NCI-H345 treated with DMSO at 0.1 percent for 48 hours (cell line): ENCODE measurements at regions not wholly inside any gene's neighbourhood (a gene's known extent, or its start where the extent isn't known, plus 50 kb on each side); places are given as distances from the start of the nearest gene placed in this dataset.

Experiments used
- DNase-seq: peaks from one replicate; lab custom pipeline; 2025; ENCODE audit not compliant: unreplicated experiment; lab: John Stamatoyannopoulos, UW

- no peak for DNase-seq
These were observed 136.8 kb downstream of the OLIG3 start for GRCh38 chr6:137357263-137357947.

DNA sequence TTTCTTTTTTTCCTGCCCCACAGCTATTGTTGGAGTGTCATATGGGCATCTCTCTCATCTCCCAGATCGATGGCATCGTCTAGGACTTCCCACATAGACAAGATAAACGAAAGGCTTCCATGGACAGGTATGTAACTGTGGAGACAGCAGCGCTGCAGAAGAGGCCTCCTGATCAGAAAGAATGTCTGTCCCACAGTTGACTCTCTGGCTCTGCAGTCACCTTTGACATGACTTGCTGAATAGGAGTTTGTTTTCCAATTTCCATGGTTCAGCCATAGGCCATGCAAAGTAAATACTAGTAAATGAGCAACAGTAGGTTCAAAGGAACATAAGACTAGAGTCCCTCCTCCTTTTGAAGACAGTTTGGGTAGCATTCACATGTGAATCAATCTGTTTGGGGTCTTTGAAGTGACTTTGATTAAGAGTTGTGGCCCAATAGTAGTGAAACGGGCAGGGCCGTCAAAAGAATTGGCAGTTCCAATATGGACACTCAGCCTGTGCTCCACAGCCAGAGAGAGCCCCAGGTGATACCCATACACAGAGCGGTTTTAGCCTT lies 134.7 kb upstream of the IFNGR1 start:
- no peak for DNase-seq

DNA sequence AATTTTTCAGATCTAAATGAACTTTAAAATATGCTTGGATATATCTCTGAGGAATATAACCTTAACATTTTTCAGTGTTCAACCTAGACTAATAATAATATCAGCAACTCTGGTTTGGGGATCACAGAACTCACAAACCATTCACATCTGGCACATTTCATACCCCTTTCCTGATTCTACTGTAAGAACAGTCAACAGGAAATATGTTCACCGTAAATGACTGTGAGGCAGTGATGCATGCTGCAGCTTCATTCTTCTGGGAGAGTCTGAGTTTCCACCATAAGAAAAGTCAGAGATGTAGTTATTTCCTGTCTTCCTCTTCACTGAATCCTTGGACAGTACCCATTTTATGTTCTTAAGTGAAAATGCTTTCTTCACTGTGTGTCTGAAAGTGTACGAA lies 134.2 kb upstream of the IFNGR1 start:
- no peak for DNase-seq

- DNase-seq: no peak
These were observed 133.7 kb upstream of the IFNGR1 start for GRCh38 chr6:137352859-137353258.

DNA sequence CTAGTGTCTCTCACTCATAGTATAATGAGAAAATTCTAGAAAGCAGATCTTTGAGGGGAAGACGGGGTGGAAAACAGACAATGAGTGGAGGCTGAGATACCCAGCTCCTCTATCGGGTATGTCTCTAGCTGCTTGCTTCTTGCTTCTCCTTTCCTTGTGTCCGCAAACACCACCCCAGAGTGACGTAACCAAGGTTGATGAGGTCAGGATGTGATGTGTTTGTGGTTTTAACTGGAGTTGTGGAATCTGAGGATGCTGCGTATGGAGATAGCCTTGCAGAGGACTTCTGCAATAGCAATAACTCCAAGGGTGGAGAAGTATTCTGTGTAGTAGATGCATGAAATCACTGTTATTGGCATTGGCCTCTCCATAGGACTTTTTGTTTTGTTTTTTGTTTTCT lies 132.7 kb upstream of the IFNGR1 start:
- DNase-seq: no peak

- no peak for DNase-seq
These were observed 131.7 kb upstream of the IFNGR1 start for GRCh38 chr6:137350857-137351256.

DNA sequence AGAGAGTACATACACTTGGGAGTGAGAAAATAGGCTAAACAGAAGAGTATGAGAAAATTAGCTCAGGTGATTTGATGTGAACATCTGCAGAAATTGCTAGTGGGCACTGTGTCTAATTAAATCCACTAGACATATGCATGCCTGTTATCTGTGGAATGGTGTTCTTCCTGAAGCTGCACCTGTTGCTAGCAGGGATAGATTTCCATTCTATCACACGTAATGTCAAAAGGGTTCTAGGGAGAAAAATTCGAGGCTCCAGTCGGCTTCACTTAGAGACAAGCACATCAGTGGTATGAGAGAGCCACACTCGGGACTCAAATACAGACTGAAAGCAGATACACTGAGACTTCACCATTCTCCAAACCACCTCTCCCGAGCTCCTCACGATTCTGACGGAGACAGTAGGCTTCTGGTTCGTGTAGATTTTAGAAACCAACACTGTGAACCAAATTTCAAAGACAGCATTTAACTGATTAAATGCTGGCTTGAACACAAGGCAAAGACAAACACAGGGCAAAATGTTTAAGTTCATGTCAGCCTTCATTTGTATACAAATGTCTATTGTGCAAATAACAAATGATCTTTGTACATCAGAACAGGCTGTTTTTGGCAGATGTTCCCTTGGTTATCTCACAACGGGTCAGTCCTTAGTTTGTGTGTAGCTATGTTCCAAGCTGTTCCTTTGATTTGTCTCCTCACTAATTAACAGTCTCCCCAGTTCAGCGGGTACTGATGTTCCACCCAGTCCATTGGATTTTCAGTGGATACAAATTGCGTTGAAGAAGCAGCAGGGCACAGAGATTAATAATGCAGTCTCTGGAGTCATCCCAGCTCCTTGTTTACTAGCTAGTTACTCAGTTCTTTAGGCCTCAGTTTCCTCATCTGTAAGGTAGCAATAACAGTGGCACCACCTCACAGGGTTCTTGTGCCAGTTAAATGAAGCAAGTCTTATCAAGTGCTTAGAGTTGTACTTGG lies 131.0 kb upstream of the IFNGR1 start:
- DNase-seq: no peak

DNA sequence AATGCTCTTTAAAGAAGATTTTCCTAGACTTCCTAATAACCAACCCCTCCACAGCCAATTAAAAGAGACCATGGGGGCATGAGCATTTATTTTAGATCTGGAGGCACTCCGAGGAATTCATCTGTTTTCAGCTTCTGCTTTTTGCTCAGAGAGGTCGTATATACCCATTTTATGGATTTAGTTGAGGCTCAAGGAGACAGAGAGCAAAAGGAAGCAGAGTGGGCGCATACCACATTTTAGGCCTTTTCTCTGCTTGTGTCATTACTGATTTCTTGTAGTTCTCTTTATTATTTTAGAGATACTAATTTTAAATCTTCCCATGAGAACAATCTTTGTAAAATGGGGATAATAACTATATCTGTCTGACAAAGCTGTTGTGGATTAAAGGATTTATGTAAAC lies 129.6 kb upstream of the IFNGR1 start:
- no peak for DNase-seq

DNA sequence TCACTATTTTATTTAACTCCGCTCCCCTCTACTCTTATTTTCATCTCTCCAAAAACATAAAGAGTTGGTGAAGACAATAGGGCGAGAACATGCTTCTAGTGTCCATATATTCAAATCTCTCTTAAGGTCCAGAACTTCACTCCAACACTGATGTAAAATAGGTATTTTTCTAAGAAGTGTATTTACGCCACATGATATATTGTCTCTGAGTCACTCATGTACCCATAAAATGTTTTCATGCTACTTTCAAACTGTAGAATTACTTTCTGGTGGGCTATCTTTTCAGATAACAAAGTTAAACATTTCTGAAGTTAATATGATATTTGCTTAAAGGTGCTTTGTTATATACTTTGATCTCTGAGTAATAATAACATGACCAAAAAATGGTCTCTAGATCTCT lies 124.1 kb upstream of the IFNGR1 start:
- DNase-seq: no peak

- DNase-seq: no peak
These were observed 123.5 kb upstream of the IFNGR1 start for GRCh38 chr6:137342607-137343190.

DNA sequence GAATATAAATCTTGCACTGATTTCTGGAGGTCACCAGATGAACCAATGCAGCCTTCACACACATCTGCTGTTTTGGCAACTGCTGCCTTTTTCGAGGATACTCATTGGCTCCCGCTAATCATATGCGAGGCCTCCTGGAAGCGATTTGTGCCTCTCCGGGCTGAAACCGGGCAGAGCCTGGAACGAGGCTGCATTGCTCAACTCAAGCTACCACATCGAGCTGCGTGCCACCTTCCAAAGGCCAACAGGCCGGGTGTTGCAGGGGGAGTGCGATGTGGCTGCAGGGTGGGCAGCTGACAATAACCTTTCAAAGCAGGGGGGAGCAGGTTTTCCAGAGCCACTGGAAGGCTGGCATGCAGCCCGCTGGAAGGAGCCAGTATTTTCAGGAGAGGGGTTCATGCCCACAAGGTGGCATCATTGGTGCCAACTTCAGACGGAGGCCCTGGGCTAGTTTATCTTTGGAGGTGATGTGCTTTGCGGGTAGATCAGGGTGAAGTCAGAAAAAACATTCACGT lies 122.6 kb upstream of the IFNGR1 start:
- DNase-seq: peak; percentile 0

GRCh38 chr6:137339929-137340559 lies 120.9 kb upstream of the IFNGR1 start:
- no peak for DNase-seq

DNA sequence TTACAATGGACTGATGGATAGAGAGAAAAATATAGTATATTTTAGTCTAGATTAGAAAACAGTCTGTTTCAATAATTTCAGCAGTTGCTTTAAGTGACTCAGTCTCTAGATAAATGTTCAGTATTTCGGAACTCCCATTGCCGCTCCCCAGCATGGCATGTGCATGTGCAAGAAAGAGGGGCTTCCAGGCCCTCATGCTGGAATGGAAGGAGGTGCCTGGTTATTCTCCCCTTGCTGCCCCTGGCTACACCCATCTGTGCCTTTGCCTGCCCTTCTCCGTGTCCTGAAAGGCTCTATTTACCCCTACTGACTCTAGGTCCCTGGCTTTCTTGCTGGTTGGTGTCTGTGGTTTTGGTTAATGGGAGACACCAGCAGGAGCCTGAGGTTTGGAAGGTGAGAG lies 115.7 kb upstream of the IFNGR1 start:
- no peak for DNase-seq

DNA sequence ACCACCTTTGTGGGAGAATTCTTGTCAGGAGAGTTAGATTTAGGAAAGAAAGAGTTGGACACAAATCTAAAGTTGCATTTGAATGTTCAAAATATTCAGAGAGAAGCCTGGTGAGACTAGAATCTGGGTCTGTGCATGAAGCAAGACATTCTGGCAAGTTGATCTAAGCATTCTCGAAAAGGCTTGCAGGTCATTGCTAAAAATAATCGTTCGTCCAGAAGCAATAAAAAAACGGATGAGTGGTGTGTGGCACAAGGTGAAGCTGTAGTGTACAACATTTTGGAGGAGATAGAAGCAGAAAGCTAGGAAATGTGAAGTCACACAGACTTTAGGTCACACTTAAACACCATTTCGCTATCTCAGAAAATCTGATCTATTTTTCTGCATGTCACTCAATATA lies 114.9 kb upstream of the IFNGR1 start:
- no peak for DNase-seq

DNA sequence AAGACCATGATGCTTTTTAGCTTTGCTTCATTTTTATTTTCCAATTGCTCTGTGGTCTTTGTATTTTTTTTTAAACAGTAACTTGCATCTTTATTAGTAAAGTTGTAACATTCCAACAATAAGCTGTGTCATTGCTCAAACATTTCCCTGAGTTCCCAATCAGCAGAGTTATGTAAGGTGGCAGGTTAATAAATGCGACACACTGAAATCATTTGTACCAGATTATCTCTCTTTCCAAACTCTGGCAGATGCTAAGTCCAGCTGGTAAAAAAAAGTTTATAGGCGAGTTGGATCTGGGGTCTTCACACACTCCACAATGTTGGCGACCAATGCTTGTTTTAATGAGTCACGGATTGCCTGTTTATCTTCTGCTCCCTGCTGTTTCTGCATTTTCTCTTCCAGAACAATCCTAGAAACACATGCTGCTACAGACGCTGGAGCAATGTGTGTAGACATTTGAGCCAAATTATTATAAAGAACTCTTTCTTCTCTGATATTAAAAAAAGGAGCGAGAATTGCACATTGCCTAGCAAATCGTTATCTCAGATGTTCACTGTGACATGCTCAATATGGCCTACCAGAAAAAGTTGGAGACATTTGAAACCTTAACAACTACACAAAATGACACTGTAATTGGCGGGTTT lies 113.6 kb upstream of the IFNGR1 start:
- DNase-seq: no peak

GRCh38 chr6:137323860-137324259 lies 104.7 kb upstream of the IFNGR1 start:
- no peak for DNase-seq

- DNase-seq: no peak
These were observed 101.1 kb upstream of the IFNGR1 start for GRCh38 chr6:137320271-137320670.

- DNase-seq: no peak
These were observed 97.4 kb upstream of the IFNGR1 start for GRCh38 chr6:137316626-137317025.

DNA sequence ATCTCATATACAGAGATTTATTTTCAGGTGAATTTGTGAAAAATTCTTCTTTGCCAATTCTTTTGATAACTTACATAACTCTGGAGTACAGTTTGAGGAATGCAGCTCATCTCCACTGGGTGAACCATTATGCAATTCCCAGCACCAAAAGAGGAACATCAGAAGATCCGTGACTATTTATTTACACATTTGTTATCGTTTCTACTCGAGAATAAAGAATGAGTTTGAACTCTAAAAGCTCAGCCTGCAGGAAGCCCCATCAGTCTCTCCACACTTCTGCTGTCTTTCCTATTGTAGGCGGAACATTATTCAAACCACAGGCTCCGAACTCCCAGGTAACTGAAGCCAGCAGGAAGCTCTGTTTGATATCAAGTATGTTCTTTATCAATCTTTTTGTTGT lies 95.9 kb upstream of the IFNGR1 start:
- peak; percentile 52 for DNase-seq
